ENCODE measurements at regions not wholly inside any gene's neighbourhood (a gene's known extent, or its start where the extent isn't known, plus 50 kb on each side); places are given as distances from the start of the nearest gene placed in this dataset.

GRCh38 chr6:126880964-126881363, 237.5 kb upstream of the RSPO3 start:
- TF ChIP-seq FOXP4 (CRISPR knock-in tag; IDR thresholded peaks at IDR 0.05) (no peak), SMAD4 (CRISPR knock-in tag; IDR thresholded peaks at IDR 0.05) (no peak), CREM (CRISPR knock-in tag; IDR thresholded peaks at IDR 0.05) (no peak)
- Mint-ChIP-seq H3K4me3 (no peak overlapping the region), H3K27ac (no peak overlapping the region), H3K9me3 (peaks cover 7% of the 10 kb centered on the region), H3K36me3 (no peaks in the 10 kb centered on the region), H3K4me1 (no peaks in the 10 kb centered on the region), H3K27me3 (ENCODE audit: low read depth) (no peaks in the 10 kb centered on the region)
- CTCF ChIA-PET: no interaction called here
- POLR2A ChIA-PET: no interaction called here
- DNase-seq (ENCODE audit: low spot score) (no peak), ATAC-seq (no peak)

GRCh38 chr6:126886106-126886505, 232.4 kb upstream of the RSPO3 start:
- Mint-ChIP-seq H3K9me3 (peaks cover 9% of the 10 kb centered on the region), H3K4me1 (no peaks in the 10 kb centered on the region), H3K27ac (no peak overlapping the region), H3K4me3 (no peak overlapping the region), H3K27me3 (ENCODE audit: low read depth) (no peaks in the 10 kb centered on the region), H3K36me3 (no peaks in the 10 kb centered on the region)
- no peak for DNase-seq (ENCODE audit: low spot score)
- CTCF ChIA-PET: no interaction called here
- no peak for ATAC-seq
- POLR2A ChIA-PET: no interaction called here
- TF ChIP-seq FOXJ3 (CRISPR knock-in tag; IDR thresholded peaks at IDR 0.05; ENCODE audit: borderline replicate concordance): no peak
- no peak for TF ChIP-seq ZBTB43 (CRISPR knock-in tag; IDR thresholded peaks at IDR 0.05)

GRCh38 chr6:126888727-126889725, 229.4 kb upstream of the RSPO3 start:
- DNase-seq (ENCODE audit: low spot score) (no peak), ATAC-seq (no peak)
- Mint-ChIP-seq H3K4me1 (peaks cover 4% of the 10 kb centered on the region), H3K36me3 (no peaks in the 10 kb centered on the region), H3K9me3 (peaks cover 12% of the 10 kb centered on the region), H3K27ac (no peak overlapping the region), H3K4me3 (no peak overlapping the region), H3K27me3 (ENCODE audit: low read depth) (no peaks in the 10 kb centered on the region)
- POLR2A ChIA-PET: no interaction called here
- CTCF ChIA-PET: no interaction called here
- TF ChIP-seq MXD4 (CRISPR knock-in tag; IDR thresholded peaks at IDR 0.05; ENCODE audit: borderline replicate concordance) (no peak), HMGXB4 (CRISPR knock-in tag; IDR thresholded peaks at IDR 0.05) (no peak), ZBTB21 (CRISPR knock-in tag; IDR thresholded peaks at IDR 0.05; ENCODE audit: borderline replicate concordance) (no peak), ZNF121 (CRISPR knock-in tag; IDR thresholded peaks at IDR 0.05) (no peak)

GRCh38 chr6:126890055-126890454, 228.4 kb upstream of the RSPO3 start:
- H3K27ac Mint-ChIP-seq: no peak overlapping the region
- no peak for DNase-seq (ENCODE audit: low spot score)
- peaks cover 4% of the 10 kb centered on the region for H3K4me1 Mint-ChIP-seq
- CTCF ChIA-PET: no interaction called here
- TF ChIP-seq ZNF232 (CRISPR knock-in tag; IDR thresholded peaks at IDR 0.05) (no peak), ATF6 (CRISPR knock-in tag; IDR thresholded peaks at IDR 0.05) (no peak), AR (CRISPR knock-in tag; IDR thresholded peaks at IDR 0.05) (no peak), ZNF317 (CRISPR knock-in tag; IDR thresholded peaks at IDR 0.05; ENCODE audit: borderline replicate concordance, low read depth) (no peak), E2F4 (CRISPR knock-in tag; IDR thresholded peaks at IDR 0.05; ENCODE audit: borderline replicate concordance, low read depth) (no peak), TP53 (CRISPR knock-in tag; IDR thresholded peaks at IDR 0.05) (no peak)
- POLR2A ChIA-PET: no interaction called here
- no peaks in the 10 kb centered on the region for H3K27me3 Mint-ChIP-seq (ENCODE audit: low read depth)
- peaks cover 12% of the 10 kb centered on the region for H3K9me3 Mint-ChIP-seq
- ATAC-seq: no peak
- no peaks in the 10 kb centered on the region for H3K36me3 Mint-ChIP-seq
- no peak overlapping the region for H3K4me3 Mint-ChIP-seq

Measured in WTC11 (cell line).